Fibroblast of mammary gland (primary cell): ENCODE measurements at regions not wholly inside any gene's neighbourhood (a gene's known extent, or its start where the extent isn't known, plus 50 kb on each side); places are given as distances from the start of the nearest gene placed in this dataset.

ENCODE experiments used
- DNase-seq: peaks from one replicate; pipeline ENCODE4 v3.0.0-alpha.2; 2010; ENCODE audit warnings: low read depth
- H3K4me3 ChIP-seq: 2 replicates; pipeline ENCODE4 v1.5.1; 2011; ENCODE audit warnings: low read depth, mild to moderate bottlenecking, low read length, moderate library complexity; ENCODE audit not compliant: control insufficient read depth
- TF ChIP-seq, protein P1 (sequence below): conservative IDR thresholded peaks from 2 replicates; pipeline ENCODE4 v1.5.1; 2011; ENCODE audit warnings: low read depth, low read length, inconsistent platforms; ENCODE audit not compliant: control insufficient read depth, insufficient read depth

GRCh38 chr2:195122653-195123052 is 534.4 kb upstream of the SLC39A10 start:
- DNase-seq = no peak
- no peak overlapping the region for H3K4me3 ChIP-seq
- TF ChIP-seq, protein P1, sequence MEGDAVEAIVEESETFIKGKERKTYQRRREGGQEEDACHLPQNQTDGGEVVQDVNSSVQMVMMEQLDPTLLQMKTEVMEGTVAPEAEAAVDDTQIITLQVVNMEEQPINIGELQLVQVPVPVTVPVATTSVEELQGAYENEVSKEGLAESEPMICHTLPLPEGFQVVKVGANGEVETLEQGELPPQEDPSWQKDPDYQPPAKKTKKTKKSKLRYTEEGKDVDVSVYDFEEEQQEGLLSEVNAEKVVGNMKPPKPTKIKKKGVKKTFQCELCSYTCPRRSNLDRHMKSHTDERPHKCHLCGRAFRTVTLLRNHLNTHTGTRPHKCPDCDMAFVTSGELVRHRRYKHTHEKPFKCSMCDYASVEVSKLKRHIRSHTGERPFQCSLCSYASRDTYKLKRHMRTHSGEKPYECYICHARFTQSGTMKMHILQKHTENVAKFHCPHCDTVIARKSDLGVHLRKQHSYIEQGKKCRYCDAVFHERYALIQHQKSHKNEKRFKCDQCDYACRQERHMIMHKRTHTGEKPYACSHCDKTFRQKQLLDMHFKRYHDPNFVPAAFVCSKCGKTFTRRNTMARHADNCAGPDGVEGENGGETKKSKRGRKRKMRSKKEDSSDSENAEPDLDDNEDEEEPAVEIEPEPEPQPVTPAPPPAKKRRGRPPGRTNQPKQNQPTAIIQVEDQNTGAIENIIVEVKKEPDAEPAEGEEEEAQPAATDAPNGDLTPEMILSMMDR = no peak

GRCh38 chr2:195121341-195121740 is 535.7 kb upstream of the SLC39A10 start:
- TF ChIP-seq, protein P1 = no peak

DNA sequence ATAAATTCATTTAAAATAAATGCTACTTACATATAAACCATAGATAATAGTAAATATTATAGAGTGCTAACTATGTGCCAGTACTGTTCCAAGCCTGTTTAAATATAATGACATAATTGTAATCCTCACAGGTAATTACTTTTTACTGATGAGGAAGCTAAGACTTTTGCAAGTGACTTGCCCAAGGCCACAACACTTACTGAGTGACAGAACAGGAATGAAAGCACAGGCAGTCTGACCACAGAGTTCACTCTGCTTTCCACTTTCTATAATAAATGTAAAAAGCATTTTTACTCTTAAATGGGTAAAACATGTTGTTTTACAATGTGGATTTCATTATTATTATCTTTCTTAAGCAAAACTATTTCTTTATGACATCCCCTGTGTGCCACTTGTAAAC is 537.8 kb upstream of the SLC39A10 start:
- H3K4me3 ChIP-seq = no peak overlapping the region
- DNase-seq = no peak
- TF ChIP-seq, protein P1 = no peak

More at GRCh38 chr2:195121341-195121740, 535.7 kb upstream of the SLC39A10 start:
- H3K4me3 ChIP-seq = no peak overlapping the region
- no peak for DNase-seq

- no peak for DNase-seq
- H3K4me3 ChIP-seq = no peak overlapping the region
- TF ChIP-seq, protein P1 = no peak
Measured at GRCh38 chr2:195118276-195118675, 538.8 kb upstream of the SLC39A10 start.

DNA sequence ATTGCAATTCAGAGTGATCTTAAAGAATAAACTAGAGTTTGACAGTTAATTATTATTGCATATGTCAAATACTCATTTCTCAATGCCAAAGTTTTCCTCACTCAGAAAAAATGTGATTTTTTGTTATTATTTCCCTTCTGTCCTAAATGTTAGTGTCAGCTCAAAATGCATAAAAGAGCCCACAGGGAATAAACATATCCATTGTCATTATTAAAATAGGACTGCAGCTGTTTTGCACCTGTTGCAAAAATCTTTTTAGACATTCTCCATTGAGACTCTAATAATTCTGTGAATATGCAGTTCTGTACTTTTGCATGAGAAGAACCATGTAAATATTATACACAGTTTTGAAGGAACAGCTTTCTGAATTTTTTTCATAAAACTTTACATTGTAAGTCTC is 540.0 kb upstream of the SLC39A10 start:
- DNase-seq = no peak
- TF ChIP-seq, protein P1 = no peak
- no peak overlapping the region for H3K4me3 ChIP-seq

- no peak for DNase-seq
- TF ChIP-seq, protein P1 = no peak
- no peak overlapping the region for H3K4me3 ChIP-seq
Measured at GRCh38 chr2:195115738-195116137, 541.3 kb upstream of the SLC39A10 start.

DNA sequence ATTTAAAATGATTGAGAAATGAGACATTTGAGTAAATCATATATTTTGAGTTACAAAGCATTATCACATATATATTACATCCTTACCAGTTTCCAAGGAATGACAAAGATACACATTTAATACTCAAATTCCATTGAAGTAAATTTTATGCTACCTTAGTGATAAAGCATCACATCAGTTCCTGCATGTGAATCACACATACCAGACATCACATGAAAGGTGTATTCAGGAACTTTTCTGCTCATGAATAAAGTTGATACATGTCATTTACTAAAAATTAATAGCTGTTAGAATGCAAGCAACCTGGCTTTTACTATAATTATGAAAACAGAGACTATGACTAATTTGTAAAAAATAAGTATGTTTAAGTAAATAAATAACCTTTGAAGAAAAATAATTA is 548.8 kb upstream of the SLC39A10 start:
- no peak for DNase-seq
- H3K4me3 ChIP-seq = no peak overlapping the region
- TF ChIP-seq, protein P1 = no peak
